ENCODE measurements at regions not wholly inside any gene's neighbourhood (a gene's known extent, or its start where the extent isn't known, plus 50 kb on each side); places are given as distances from the start of the nearest gene placed in this dataset.

DNA sequence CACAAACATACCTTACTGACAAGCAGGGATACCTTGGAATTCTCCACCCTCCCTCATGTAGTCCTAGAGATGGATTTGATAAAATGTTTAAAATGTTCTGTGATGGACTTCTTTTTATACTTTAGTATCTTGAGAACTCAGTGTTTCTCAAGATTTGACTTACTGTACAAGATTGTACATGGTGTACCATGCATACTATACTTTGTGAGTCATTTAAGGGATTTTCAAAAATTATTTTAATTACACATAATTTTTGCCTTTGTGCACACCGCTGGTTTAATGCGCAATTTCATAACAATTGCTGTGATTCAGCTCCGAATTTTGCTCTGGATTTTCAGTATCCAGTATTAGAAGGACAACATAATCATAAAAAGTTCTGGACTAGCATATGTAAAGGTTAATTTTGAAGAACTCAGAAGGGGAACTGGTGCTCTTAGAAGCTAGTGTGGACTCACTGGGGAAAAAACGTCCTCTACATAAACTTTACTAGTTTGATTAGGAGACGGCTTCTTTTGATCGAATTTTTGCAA is 78.6 kb upstream of the ACSL3 start:
- no TSS peak for BruUV-seq (replicated peaks)
- DNase-seq (ENCODE audit: low spot score) = no peak
- TF ChIP-seq EZH2phosphoT487 (IDR thresholded peaks at IDR 0.05; ENCODE audit: borderline replicate concordance, low read depth, low read length) = no peak
- TF ChIP-seq, protein P1, sequence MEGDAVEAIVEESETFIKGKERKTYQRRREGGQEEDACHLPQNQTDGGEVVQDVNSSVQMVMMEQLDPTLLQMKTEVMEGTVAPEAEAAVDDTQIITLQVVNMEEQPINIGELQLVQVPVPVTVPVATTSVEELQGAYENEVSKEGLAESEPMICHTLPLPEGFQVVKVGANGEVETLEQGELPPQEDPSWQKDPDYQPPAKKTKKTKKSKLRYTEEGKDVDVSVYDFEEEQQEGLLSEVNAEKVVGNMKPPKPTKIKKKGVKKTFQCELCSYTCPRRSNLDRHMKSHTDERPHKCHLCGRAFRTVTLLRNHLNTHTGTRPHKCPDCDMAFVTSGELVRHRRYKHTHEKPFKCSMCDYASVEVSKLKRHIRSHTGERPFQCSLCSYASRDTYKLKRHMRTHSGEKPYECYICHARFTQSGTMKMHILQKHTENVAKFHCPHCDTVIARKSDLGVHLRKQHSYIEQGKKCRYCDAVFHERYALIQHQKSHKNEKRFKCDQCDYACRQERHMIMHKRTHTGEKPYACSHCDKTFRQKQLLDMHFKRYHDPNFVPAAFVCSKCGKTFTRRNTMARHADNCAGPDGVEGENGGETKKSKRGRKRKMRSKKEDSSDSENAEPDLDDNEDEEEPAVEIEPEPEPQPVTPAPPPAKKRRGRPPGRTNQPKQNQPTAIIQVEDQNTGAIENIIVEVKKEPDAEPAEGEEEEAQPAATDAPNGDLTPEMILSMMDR (conservative IDR thresholded peaks at IDR 0.05; ENCODE audit: low read length) = no peak
- H3K4me3 ChIP-seq (ENCODE audit: low read depth, low read length, poor library complexity, severe bottlenecking) = no peak overlapping the region
- no peaks in the 10 kb centered on the region for H3K79me2 ChIP-seq (ENCODE audit: insufficient read depth, low read depth, low read length)
- intact Hi-C loops (cut with micrococcal nuclease; ENCODE audit: unreplicated experiment) = no loop called here
- no peak overlapping the region for H2AFZ ChIP-seq (ENCODE audit: low read length)
- no peaks in the 10 kb centered on the region for H3K9me2 ChIP-seq (ENCODE audit: insufficient read depth, low read length)
- H3K36me3 ChIP-seq (ENCODE audit: insufficient read depth, low read length) = no peaks in the 10 kb centered on the region
- H3K4me2 ChIP-seq (ENCODE audit: low read length) = no peak overlapping the region
- POLR2A ChIA-PET = no interaction called here
- CTCF ChIA-PET (ENCODE audit: unreplicated experiment) = no interaction called here
- no peaks in the 10 kb centered on the region for H3K9me3 ChIP-seq (ENCODE audit: low read length)
- H3K4me1 ChIP-seq (ENCODE audit: insufficient read depth, low read length, poor library complexity, severe bottlenecking) = no peaks in the 10 kb centered on the region
- no peaks in the 10 kb centered on the region for H4K20me1 ChIP-seq (ENCODE audit: insufficient read depth, low read length)
- no peak overlapping the region for H3K27ac ChIP-seq (ENCODE audit: low read depth, low read length, poor library complexity, severe bottlenecking)

DNA sequence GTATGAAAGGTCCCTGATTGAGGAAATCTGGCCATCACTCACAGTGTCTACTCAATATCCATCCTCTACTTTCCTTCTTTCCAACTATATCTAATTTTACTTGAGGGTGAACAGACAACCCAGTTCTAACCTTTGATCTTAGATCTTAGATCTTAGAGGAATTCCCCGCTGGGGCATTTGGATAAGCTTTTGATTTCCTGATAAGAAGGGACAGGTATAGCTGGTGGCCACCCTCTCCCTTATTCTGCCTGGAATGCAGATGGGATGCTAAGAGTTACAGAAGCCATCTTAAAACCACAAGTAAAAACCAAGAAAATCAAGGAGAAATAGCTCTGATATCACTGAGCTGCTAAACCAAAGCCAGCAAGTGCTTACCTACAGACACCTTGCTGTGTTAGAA is 77.2 kb upstream of the ACSL3 start:
- Histone ChIP-seq H2AFZ (ENCODE audit: low read length) (no peak overlapping the region), H3K4me1 (ENCODE audit: insufficient read depth, low read length, poor library complexity, severe bottlenecking) (peaks cover 3% of the 10 kb centered on the region), H4K20me1 (ENCODE audit: insufficient read depth, low read length) (no peaks in the 10 kb centered on the region), H3K4me3 (ENCODE audit: low read depth, low read length, poor library complexity, severe bottlenecking) (no peak overlapping the region), H3K27ac (ENCODE audit: low read depth, low read length, poor library complexity, severe bottlenecking) (no peak overlapping the region), H3K36me3 (ENCODE audit: insufficient read depth, low read length) (no peaks in the 10 kb centered on the region), H3K9me2 (ENCODE audit: insufficient read depth, low read length) (no peaks in the 10 kb centered on the region), H3K9me3 (ENCODE audit: low read length) (no peaks in the 10 kb centered on the region), H3K4me2 (ENCODE audit: low read length) (no peak overlapping the region), H3K79me2 (ENCODE audit: insufficient read depth, low read depth, low read length) (no peaks in the 10 kb centered on the region)
- CTCF ChIA-PET (ENCODE audit: unreplicated experiment) = no interaction called here
- DNase-seq (ENCODE audit: low spot score) = no peak
- POLR2A ChIA-PET = interaction anchor here (0.6 to 0.8 kb wide), 4 partner anchors 25 to 77 kb away, joined by 3 to 4 read pairs (median 4); no protein-coding TSS in a partner anchor
- intact Hi-C loops (cut with micrococcal nuclease; ENCODE audit: unreplicated experiment) = no loop called here
- TF ChIP-seq EZH2phosphoT487 (IDR thresholded peaks at IDR 0.05; ENCODE audit: borderline replicate concordance, low read depth, low read length) = no peak
- TF ChIP-seq, protein P1 (conservative IDR thresholded peaks at IDR 0.05; ENCODE audit: low read length) = no peak
- no TSS peak for BruUV-seq (replicated peaks)

DNA sequence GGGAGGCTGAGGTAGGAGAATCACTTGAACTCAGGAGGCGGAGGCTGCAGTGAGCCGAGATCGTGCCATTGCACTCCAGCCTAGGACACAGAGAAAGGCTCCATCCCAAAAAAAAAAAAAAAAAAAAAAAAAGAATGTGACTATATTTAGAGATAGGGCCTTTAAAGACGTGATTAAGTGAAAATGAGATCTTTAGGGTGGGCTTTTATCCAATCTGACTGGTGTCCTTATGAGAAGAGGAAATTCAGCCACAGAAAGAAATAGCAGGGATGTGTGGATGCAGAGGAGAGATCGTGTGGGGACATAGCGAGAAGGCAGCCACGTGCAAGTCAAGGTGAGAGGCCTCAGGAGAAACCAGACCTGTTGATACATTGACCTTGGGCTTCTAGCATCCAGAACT is 69.9 kb upstream of the ACSL3 start:
- Histone ChIP-seq H4K20me1 (ENCODE audit: insufficient read depth, low read length) (no peaks in the 10 kb centered on the region), H3K4me3 (ENCODE audit: low read depth, low read length, poor library complexity, severe bottlenecking) (no peak overlapping the region), H3K27ac (ENCODE audit: low read depth, low read length, poor library complexity, severe bottlenecking) (no peak overlapping the region), H3K4me1 (ENCODE audit: insufficient read depth, low read length, poor library complexity, severe bottlenecking) (peaks cover 73% of the 10 kb centered on the region), H3K9me2 (ENCODE audit: insufficient read depth, low read length) (no peaks in the 10 kb centered on the region), H3K79me2 (ENCODE audit: insufficient read depth, low read depth, low read length) (no peaks in the 10 kb centered on the region), H3K9me3 (ENCODE audit: low read length) (no peaks in the 10 kb centered on the region), H3K36me3 (ENCODE audit: insufficient read depth, low read length) (no peaks in the 10 kb centered on the region), H2AFZ (ENCODE audit: low read length) (no peak overlapping the region), H3K4me2 (ENCODE audit: low read length) (no peak overlapping the region)
- no peak for DNase-seq (ENCODE audit: low spot score)
- ChIA-PET POLR2A (interaction anchor here (0.9 to 2.0 kb wide), 4 partner anchors 12 to 121 kb away, joined by 3 to 7 read pairs (median 4); no protein-coding TSS in a partner anchor), CTCF (ENCODE audit: unreplicated experiment) (no interaction called here)
- BruUV-seq (replicated peaks) = no TSS peak
- TF ChIP-seq, protein P1 (conservative IDR thresholded peaks at IDR 0.05; ENCODE audit: low read length) = no peak
- no peak for TF ChIP-seq EZH2phosphoT487 (IDR thresholded peaks at IDR 0.05; ENCODE audit: borderline replicate concordance, low read depth, low read length)
- intact Hi-C loops (cut with micrococcal nuclease; ENCODE audit: unreplicated experiment) = loop anchor here (10.0 kb wide), 1 partner anchor 1024 kb away; no protein-coding TSS in a partner anchor
